Osteocyte (in vitro differentiated cells): ENCODE measurements at regions not wholly inside any gene's neighbourhood (a gene's known extent, or its start where the extent isn't known, plus 50 kb on each side); places are given as distances from the start of the nearest gene placed in this dataset.

Experiments used
- DNase-seq: peaks from one replicate; pipeline ENCODE4 v3.0.0; 2021; ENCODE audit warnings: mixed read lengths; ENCODE audit not compliant: unreplicated experiment; ENCODE audit errors: extremely low spot score
- H3K27ac Mint-ChIP-seq: one replicate; pipeline ENCODE4 v1.8.0; 2021; ENCODE audit warnings: mild to moderate bottlenecking, mixed read lengths; ENCODE audit not compliant: unreplicated experiment
- H3K27me3 Mint-ChIP-seq: one replicate; pipeline ENCODE4 v1.8.0; 2021; ENCODE audit warnings: mixed read lengths; ENCODE audit not compliant: unreplicated experiment
- H3K36me3 Mint-ChIP-seq: one replicate; pipeline ENCODE4 v1.8.0; 2021; ENCODE audit warnings: mixed read lengths; ENCODE audit not compliant: unreplicated experiment
- H3K4me1 Mint-ChIP-seq: one replicate; pipeline ENCODE4 v1.8.0; 2021; ENCODE audit warnings: mixed read lengths; ENCODE audit not compliant: unreplicated experiment
- H3K4me3 Mint-ChIP-seq: one replicate; pipeline ENCODE4 v1.8.0; 2021; ENCODE audit warnings: mild to moderate bottlenecking, moderate library complexity, mixed read lengths; ENCODE audit not compliant: unreplicated experiment
- H3K9me3 Mint-ChIP-seq: one replicate; pipeline ENCODE4 v1.8.0; 2021; ENCODE audit warnings: mixed read lengths; ENCODE audit not compliant: unreplicated experiment
- CTCF ChIP-seq: fragments of 200-600 bp; sonication (generic); IDR thresholded peaks from 2 replicates; pipeline ENCODE4 v1.5.0; 2021; ENCODE audit warnings: antibody characterized with exemption, mild to moderate bottlenecking, moderate library complexity

- no peaks in the 10 kb centered on the region for H3K27me3 Mint-ChIP-seq
- no peak overlapping the region for H3K27ac Mint-ChIP-seq
- no peaks in the 10 kb centered on the region for H3K36me3 Mint-ChIP-seq
- no peak for DNase-seq
- no peak overlapping the region for H3K4me3 Mint-ChIP-seq
- TF ChIP-seq CTCF = no peak
- no peaks in the 10 kb centered on the region for H3K4me1 Mint-ChIP-seq
- no peaks in the 10 kb centered on the region for H3K9me3 Mint-ChIP-seq
Observed at GRCh38 chr20:22288957-22289356, 295.4 kb downstream of the FOXA2 start.

GRCh38 chr20:22288156-22288555 is 296.2 kb downstream of the FOXA2 start:
- DNase-seq = no peak
- Mint-ChIP-seq H3K9me3 (no peaks in the 10 kb centered on the region), H3K4me1 (no peaks in the 10 kb centered on the region), H3K27me3 (no peaks in the 10 kb centered on the region), H3K4me3 (no peak overlapping the region), H3K27ac (no peak overlapping the region), H3K36me3 (no peaks in the 10 kb centered on the region)
- TF ChIP-seq CTCF = no peak

GRCh38 chr20:22285555-22285954 is 298.8 kb downstream of the FOXA2 start:
- no peak for TF ChIP-seq CTCF
- Mint-ChIP-seq H3K36me3 (no peaks in the 10 kb centered on the region), H3K27ac (no peak overlapping the region), H3K27me3 (no peaks in the 10 kb centered on the region), H3K4me3 (no peak overlapping the region), H3K4me1 (no peaks in the 10 kb centered on the region), H3K9me3 (no peaks in the 10 kb centered on the region)
- DNase-seq = no peak

- H3K9me3 Mint-ChIP-seq = no peaks in the 10 kb centered on the region
- H3K27me3 Mint-ChIP-seq = no peaks in the 10 kb centered on the region
- DNase-seq = no peak
- no peaks in the 10 kb centered on the region for H3K4me1 Mint-ChIP-seq
- H3K27ac Mint-ChIP-seq = no peak overlapping the region
- no peaks in the 10 kb centered on the region for H3K36me3 Mint-ChIP-seq
- TF ChIP-seq CTCF = no peak
- H3K4me3 Mint-ChIP-seq = no peak overlapping the region
Observed at GRCh38 chr20:22282696-22283095, 301.7 kb downstream of the FOXA2 start.

- no peak for DNase-seq
- H3K9me3 Mint-ChIP-seq = peaks cover 11% of the 10 kb centered on the region
- no peaks in the 10 kb centered on the region for H3K36me3 Mint-ChIP-seq
- TF ChIP-seq CTCF = no peak
- H3K27me3 Mint-ChIP-seq = no peaks in the 10 kb centered on the region
- no peak overlapping the region for H3K4me3 Mint-ChIP-seq
- H3K27ac Mint-ChIP-seq = no peak overlapping the region
- no peaks in the 10 kb centered on the region for H3K4me1 Mint-ChIP-seq
Observed at GRCh38 chr20:22274330-22274729, 310.0 kb downstream of the FOXA2 start.
